Astrocyte (in vitro differentiated cells and primary cell): ENCODE measurements at regions not wholly inside any gene's neighbourhood (a gene's known extent, or its start where the extent isn't known, plus 50 kb on each side); places are given as distances from the start of the nearest gene placed in this dataset.

Experiments used
- DNase-seq: peaks from one replicate; pipeline ENCODE4 v3.0.0-alpha.2; 2010; ENCODE audit warnings: low read depth
- FAIRE-seq: peaks from 2 replicates; lab custom pipeline; 2011; peaks lifted over from hg19 to GRCh38; lab: Jason Lieb, UNC
- H2AFZ ChIP-seq: 2 replicates; pipeline ENCODE4 v1.6.0; 2012; ENCODE audit warnings: low read depth, low read length, inconsistent platforms
- H3K27ac ChIP-seq: 2 replicates; pipeline ENCODE4 v1.5.1; 2011; ENCODE audit warnings: low read depth, low read length, inconsistent platforms
- H3K27me3 ChIP-seq: 2 replicates; pipeline ENCODE4 v1.6.0; 2011; ENCODE audit warnings: low read length, inconsistent platforms; ENCODE audit not compliant: insufficient read depth
- H3K36me3 ChIP-seq: 2 replicates; pipeline ENCODE4 v1.5.1; 2011; ENCODE audit warnings: low read length, inconsistent platforms; ENCODE audit not compliant: insufficient read depth
- H3K4me1 ChIP-seq: 2 replicates; pipeline ENCODE4 v1.5.1; 2011; ENCODE audit warnings: low read length, inconsistent platforms; ENCODE audit not compliant: insufficient read depth
- H3K4me2 ChIP-seq: 2 replicates; pipeline ENCODE4 v1.6.0; 2012; ENCODE audit warnings: low read length, inconsistent platforms
- H3K4me3 ChIP-seq: 2 replicates; pipeline ENCODE4 v1.5.1; 2011; ENCODE audit warnings: low read depth, mild to moderate bottlenecking, low read length, inconsistent platforms; ENCODE audit not compliant: insufficient read depth
- H3K79me2 ChIP-seq: 2 replicates; pipeline ENCODE4 v1.6.0; 2012; ENCODE audit warnings: mild to moderate bottlenecking, low read length, inconsistent platforms; ENCODE audit not compliant: insufficient read depth
- H3K9ac ChIP-seq: 2 replicates; pipeline ENCODE4 v1.6.0; 2012; ENCODE audit warnings: mild to moderate bottlenecking, low read length, inconsistent platforms
- H3K9me3 ChIP-seq: 2 replicates; pipeline ENCODE4 v1.5.1; 2012; ENCODE audit warnings: low read depth, mild to moderate bottlenecking, low read length, inconsistent platforms; ENCODE audit not compliant: insufficient read depth
- H4K20me1 ChIP-seq: 2 replicates; pipeline ENCODE4 v1.6.0; 2012; ENCODE audit warnings: low read length, inconsistent platforms; ENCODE audit not compliant: insufficient read depth
- H3K27ac Mint-ChIP-seq: one replicate; pipeline ENCODE4 v1.8.0; 2021; ENCODE audit warnings: mild to moderate bottlenecking, mixed read lengths; ENCODE audit not compliant: unreplicated experiment
- H3K27me3 Mint-ChIP-seq: one replicate; pipeline ENCODE4 v1.8.0; 2021; ENCODE audit warnings: low read depth, mixed read lengths; ENCODE audit not compliant: unreplicated experiment
- H3K36me3 Mint-ChIP-seq: one replicate; pipeline ENCODE4 v1.8.0; 2021; ENCODE audit warnings: low read depth, mixed read lengths; ENCODE audit not compliant: unreplicated experiment
- H3K4me1 Mint-ChIP-seq: one replicate; pipeline ENCODE4 v1.8.0; 2021; ENCODE audit warnings: low read depth, mixed read lengths; ENCODE audit not compliant: unreplicated experiment
- H3K4me3 Mint-ChIP-seq: one replicate; pipeline ENCODE4 v1.8.0; 2021; ENCODE audit warnings: mild to moderate bottlenecking, moderate library complexity, mixed read lengths; ENCODE audit not compliant: unreplicated experiment
- H3K9me3 Mint-ChIP-seq: one replicate; pipeline ENCODE4 v1.8.0; 2021; ENCODE audit warnings: mild to moderate bottlenecking, mixed read lengths; ENCODE audit not compliant: unreplicated experiment
- EZH2 ChIP-seq: IDR thresholded peaks from 2 replicates; pipeline ENCODE4 v1.6.1; 2012; ENCODE audit warnings: mild to moderate bottlenecking, low read length, inconsistent platforms; ENCODE audit not compliant: insufficient read depth
- TF ChIP-seq, protein P1 (sequence below): IDR thresholded peaks from 2 replicates; pipeline ENCODE4 v1.5.1; 2011; ENCODE audit warnings: low read depth, mild to moderate bottlenecking, inconsistent platforms, low read length, moderate library complexity; ENCODE audit not compliant: insufficient read depth

DNA sequence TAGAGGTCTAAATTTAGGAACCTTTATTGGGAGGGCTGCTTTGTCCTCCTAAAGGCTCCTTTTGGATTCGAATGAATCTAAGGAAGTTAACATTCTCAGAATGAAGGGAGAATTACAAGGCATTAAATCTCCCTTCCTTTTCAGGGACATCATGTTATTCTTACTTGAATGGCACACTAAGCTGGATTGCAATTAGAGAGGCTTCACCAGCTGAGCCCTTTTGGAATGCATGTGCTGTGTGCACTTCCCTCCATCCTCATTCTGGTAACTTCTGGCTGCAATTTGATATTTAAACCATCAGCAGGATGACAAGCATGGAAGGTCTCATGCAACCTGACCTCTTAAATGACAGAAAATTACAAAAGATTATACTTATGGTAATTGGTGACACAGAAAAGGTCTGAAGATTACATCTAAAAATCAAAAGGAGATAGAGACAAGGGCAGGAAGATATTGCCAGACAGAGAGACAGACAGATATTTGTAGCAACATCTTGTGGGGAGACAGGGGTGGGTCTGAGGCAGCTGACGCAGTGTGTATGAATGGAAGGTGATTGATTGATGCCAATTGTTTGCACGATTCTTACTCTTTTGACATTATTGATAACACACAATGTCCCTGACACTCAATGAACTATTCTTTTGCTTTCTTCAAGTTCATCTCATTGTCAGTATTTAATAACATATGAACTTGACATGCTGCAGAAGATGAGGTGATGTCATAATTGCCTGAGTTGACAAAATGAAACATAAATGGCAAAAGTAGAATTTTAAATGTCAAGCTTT is 570.8 kb upstream of the GYPC start:
- H3K27ac ChIP-seq = no peak overlapping the region
- H4K20me1 ChIP-seq = no peaks in the 10 kb centered on the region
- H3K36me3 ChIP-seq = no peaks in the 10 kb centered on the region
- no peaks in the 10 kb centered on the region for H3K9me3 Mint-ChIP-seq
- DNase-seq (no peak), FAIRE-seq (no peak)
- no peaks in the 10 kb centered on the region for H3K27me3 Mint-ChIP-seq
- no peak overlapping the region for H3K4me2 ChIP-seq
- H3K9me3 ChIP-seq = peaks cover 3% of the 10 kb centered on the region
- no peaks in the 10 kb centered on the region for H3K4me1 ChIP-seq
- H3K27me3 ChIP-seq = no peaks in the 10 kb centered on the region
- TF ChIP-seq, protein P1, sequence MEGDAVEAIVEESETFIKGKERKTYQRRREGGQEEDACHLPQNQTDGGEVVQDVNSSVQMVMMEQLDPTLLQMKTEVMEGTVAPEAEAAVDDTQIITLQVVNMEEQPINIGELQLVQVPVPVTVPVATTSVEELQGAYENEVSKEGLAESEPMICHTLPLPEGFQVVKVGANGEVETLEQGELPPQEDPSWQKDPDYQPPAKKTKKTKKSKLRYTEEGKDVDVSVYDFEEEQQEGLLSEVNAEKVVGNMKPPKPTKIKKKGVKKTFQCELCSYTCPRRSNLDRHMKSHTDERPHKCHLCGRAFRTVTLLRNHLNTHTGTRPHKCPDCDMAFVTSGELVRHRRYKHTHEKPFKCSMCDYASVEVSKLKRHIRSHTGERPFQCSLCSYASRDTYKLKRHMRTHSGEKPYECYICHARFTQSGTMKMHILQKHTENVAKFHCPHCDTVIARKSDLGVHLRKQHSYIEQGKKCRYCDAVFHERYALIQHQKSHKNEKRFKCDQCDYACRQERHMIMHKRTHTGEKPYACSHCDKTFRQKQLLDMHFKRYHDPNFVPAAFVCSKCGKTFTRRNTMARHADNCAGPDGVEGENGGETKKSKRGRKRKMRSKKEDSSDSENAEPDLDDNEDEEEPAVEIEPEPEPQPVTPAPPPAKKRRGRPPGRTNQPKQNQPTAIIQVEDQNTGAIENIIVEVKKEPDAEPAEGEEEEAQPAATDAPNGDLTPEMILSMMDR = no peak
- no peak for TF ChIP-seq EZH2
- no peak overlapping the region for H3K27ac Mint-ChIP-seq
- no peak overlapping the region for H3K4me3 ChIP-seq
- H3K79me2 ChIP-seq = no peaks in the 10 kb centered on the region
- no peak overlapping the region for H3K4me3 Mint-ChIP-seq
- no peaks in the 10 kb centered on the region for H3K36me3 Mint-ChIP-seq
- no peak overlapping the region for H2AFZ ChIP-seq
- no peaks in the 10 kb centered on the region for H3K4me1 Mint-ChIP-seq
- no peak overlapping the region for H3K9ac ChIP-seq

DNA sequence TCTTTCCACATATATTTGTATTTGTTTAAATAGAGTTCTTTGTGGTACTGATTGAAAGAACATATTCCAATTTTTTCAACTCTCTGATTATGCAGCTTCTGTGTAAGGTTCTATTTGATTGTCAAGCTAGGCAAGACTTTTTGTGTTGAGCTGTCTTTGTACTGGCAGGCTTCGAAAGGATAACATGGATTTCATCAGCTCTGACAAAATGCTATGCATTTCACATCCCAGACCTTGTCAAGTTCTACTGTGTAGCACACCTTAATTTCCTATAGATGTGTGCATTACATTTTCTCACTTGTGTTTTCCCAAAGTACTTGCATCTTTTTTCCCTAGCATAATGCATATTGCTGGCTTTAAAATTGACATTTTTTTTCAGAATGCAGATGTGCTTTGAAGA is 555.0 kb upstream of the GYPC start:
- H3K4me1 ChIP-seq = no peaks in the 10 kb centered on the region
- Mint-ChIP-seq H3K27ac (no peak overlapping the region), H3K27me3 (no peaks in the 10 kb centered on the region), H3K4me1 (no peaks in the 10 kb centered on the region), H3K36me3 (no peaks in the 10 kb centered on the region), H3K4me3 (no peak overlapping the region), H3K9me3 (peaks cover 4% of the 10 kb centered on the region)
- no peak overlapping the region for H2AFZ ChIP-seq
- H4K20me1 ChIP-seq = no peaks in the 10 kb centered on the region
- DNase-seq = no peak
- H3K27ac ChIP-seq = no peak overlapping the region
- FAIRE-seq = no peak
- peaks cover 3% of the 10 kb centered on the region for H3K9me3 ChIP-seq
- H3K4me2 ChIP-seq = no peak overlapping the region
- no peaks in the 10 kb centered on the region for H3K27me3 ChIP-seq
- TF ChIP-seq, protein P1 = no peak
- no peak for TF ChIP-seq EZH2
- no peaks in the 10 kb centered on the region for H3K79me2 ChIP-seq
- no peak overlapping the region for H3K4me3 ChIP-seq
- no peak overlapping the region for H3K9ac ChIP-seq
- no peaks in the 10 kb centered on the region for H3K36me3 ChIP-seq

DNA sequence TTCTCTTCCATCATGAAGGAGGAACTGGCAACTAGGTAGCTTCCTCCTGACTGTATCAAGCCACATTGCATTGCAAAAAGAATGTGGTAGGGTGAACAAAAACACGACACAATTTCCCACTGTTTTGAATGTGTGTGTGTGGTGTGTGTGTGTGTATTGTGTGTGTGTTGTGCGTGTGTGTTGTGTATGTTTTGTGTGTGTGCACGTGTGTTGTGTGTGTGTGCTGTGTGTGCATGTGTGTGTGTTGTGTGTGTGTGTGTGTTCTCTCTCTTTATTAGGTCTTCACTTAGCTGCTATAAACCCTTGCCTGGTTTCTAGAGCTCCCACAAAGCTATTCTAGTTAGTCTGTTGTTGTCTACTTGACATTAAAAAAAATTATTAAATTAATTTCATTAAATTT is 550.0 kb upstream of the GYPC start:
- no peak for FAIRE-seq

More for the DNA sequence above, 550.0 kb upstream of the GYPC start:
- Mint-ChIP-seq H3K9me3 (peaks cover 4% of the 10 kb centered on the region), H3K36me3 (no peaks in the 10 kb centered on the region), H3K4me3 (no peak overlapping the region), H3K27me3 (no peaks in the 10 kb centered on the region), H3K27ac (no peak overlapping the region), H3K4me1 (no peaks in the 10 kb centered on the region)
- Histone ChIP-seq H3K79me2 (no peaks in the 10 kb centered on the region), H3K9me3 (no peaks in the 10 kb centered on the region), H3K4me2 (no peak overlapping the region), H3K9ac (no peak overlapping the region), H3K36me3 (no peaks in the 10 kb centered on the region), H3K4me3 (no peak overlapping the region), H3K4me1 (no peaks in the 10 kb centered on the region), H2AFZ (no peak overlapping the region), H3K27me3 (no peaks in the 10 kb centered on the region), H3K27ac (no peak overlapping the region), H4K20me1 (no peaks in the 10 kb centered on the region)
- no peak for DNase-seq
- no peak for TF ChIP-seq EZH2
- TF ChIP-seq, protein P1 = no peak
